ENCODE measurements at regions not wholly inside any gene's neighbourhood (a gene's known extent, or its start where the extent isn't known, plus 50 kb on each side); places are given as distances from the start of the nearest gene placed in this dataset.

GRCh38 chr5:87608385-87608784, 195.7 kb upstream of the CCNH start:
- ATAC-seq (replicated peaks in 1 of 4) = no peak

GRCh38 chr5:87605663-87606062, 192.9 kb upstream of the CCNH start:
- WGBS (ENCODE audit: insufficient coverage) = 60% methylated on average over 1 of the region's 2 CpGs

More at GRCh38 chr5:87608385-87608784, 195.7 kb upstream of the CCNH start:
- no peak overlapping the region for H3K27ac ChIP-seq (ENCODE audit: low read length)
- H3K36me3 ChIP-seq (ENCODE audit: control insufficient read depth in 2 of 2, extremely low read depth in 1 of 2, insufficient read depth in 1 of 2, low read length in 1 of 2) = no peaks in the 10 kb centered on the region
- POLR2A ChIA-PET = no interaction called here
- H3K9me3 ChIP-seq = no peaks in the 10 kb centered on the region
- CTCF ChIA-PET = no interaction called here
- no peak overlapping the region for H3K4me3 ChIP-seq (ENCODE audit: control insufficient read depth in 1 of 2, extremely low read depth in 1 of 2, low read length in 1 of 2)
- Mint-ChIP-seq H3K27me3 (peaks cover 0 to 2% of the 10 kb centered on the region in 2 donors), H3K9me3 (peaks cover 0 to 13% (median 4%) of the 10 kb centered on the region in 3 donors), H3K27ac (no peak overlapping the region), H3K36me3 (no peaks in the 10 kb centered on the region), H3K4me3 (no peak overlapping the region), H3K4me1 (no peaks in the 10 kb centered on the region)
- DNase-seq = no peak
- no peaks in the 10 kb centered on the region for H3K4me1 ChIP-seq (ENCODE audit: control insufficient read depth in 1 of 2, extremely low read depth in 1 of 2, insufficient read depth in 2 of 2, low read length in 2 of 2)
- H3K27me3 ChIP-seq (replicated peaks in 1 of 2; ENCODE audit: control insufficient read depth in 2 of 2, extremely low read depth in 1 of 2, insufficient read depth in 2 of 2, low read length in 1 of 2) = no peaks in the 10 kb centered on the region
- WGBS (ENCODE audit: insufficient coverage) = no CpG with 5 or more reads among the region's 1 CpG

GRCh38 chr5:87599778-87600177, 187.0 kb upstream of the CCNH start:
- Mint-ChIP-seq H3K4me1 (no peaks in the 10 kb centered on the region), H3K27ac (no peak overlapping the region), H3K36me3 (no peaks in the 10 kb centered on the region), H3K4me3 (no peak overlapping the region), H3K27me3 (peaks cover 0 to 2% of the 10 kb centered on the region in 2 donors), H3K9me3 (peaks cover 2 to 18% (median 14%) of the 10 kb centered on the region in 3 donors)
- no CpG with 5 or more reads among the region's 2 CpGs for WGBS (ENCODE audit: insufficient coverage)
- ChIA-PET CTCF (no interaction called here), POLR2A (no interaction called here)
- DNase-seq (no peak), ATAC-seq (replicated peaks in 1 of 4) (no peak)
- Histone ChIP-seq H3K27me3 (replicated peaks in 1 of 2; ENCODE audit: control insufficient read depth in 2 of 2, extremely low read depth in 1 of 2, insufficient read depth in 2 of 2, low read length in 1 of 2) (peaks cover 0 to 5% of the 10 kb centered on the region in 2 experiments), H3K9me3 (no peaks in the 10 kb centered on the region), H3K4me1 (ENCODE audit: control insufficient read depth in 1 of 2, extremely low read depth in 1 of 2, insufficient read depth in 2 of 2, low read length in 2 of 2) (no peaks in the 10 kb centered on the region), H3K27ac (ENCODE audit: low read length) (no peak overlapping the region), H3K36me3 (ENCODE audit: control insufficient read depth in 2 of 2, extremely low read depth in 1 of 2, insufficient read depth in 1 of 2, low read length in 1 of 2) (no peaks in the 10 kb centered on the region), H3K4me3 (ENCODE audit: control insufficient read depth in 1 of 2, extremely low read depth in 1 of 2, low read length in 1 of 2) (no peak overlapping the region)

More at GRCh38 chr5:87605663-87606062, 192.9 kb upstream of the CCNH start:
- Mint-ChIP-seq H3K9me3 (peaks cover 0 to 18% (median 4%) of the 10 kb centered on the region in 3 donors), H3K4me3 (no peak overlapping the region), H3K27ac (no peak overlapping the region), H3K27me3 (peaks cover 0 to 2% of the 10 kb centered on the region in 2 donors), H3K36me3 (no peaks in the 10 kb centered on the region), H3K4me1 (no peaks in the 10 kb centered on the region)
- POLR2A ChIA-PET = no interaction called here
- Histone ChIP-seq H3K4me1 (ENCODE audit: control insufficient read depth in 1 of 2, extremely low read depth in 1 of 2, insufficient read depth in 2 of 2, low read length in 2 of 2) (no peaks in the 10 kb centered on the region), H3K36me3 (ENCODE audit: control insufficient read depth in 2 of 2, extremely low read depth in 1 of 2, insufficient read depth in 1 of 2, low read length in 1 of 2) (no peaks in the 10 kb centered on the region), H3K4me3 (ENCODE audit: control insufficient read depth in 1 of 2, extremely low read depth in 1 of 2, low read length in 1 of 2) (no peak overlapping the region), H3K27me3 (replicated peaks in 1 of 2; ENCODE audit: control insufficient read depth in 2 of 2, extremely low read depth in 1 of 2, insufficient read depth in 2 of 2, low read length in 1 of 2) (peaks cover 0 to 5% of the 10 kb centered on the region in 2 experiments), H3K27ac (ENCODE audit: low read length) (no peak overlapping the region), H3K9me3 (no peaks in the 10 kb centered on the region)
- CTCF ChIA-PET = no interaction called here
- DNase-seq = no peak
- ATAC-seq (replicated peaks in 1 of 4) = no peak

- CTCF ChIA-PET = interaction anchor here in 1 of 2 donors (0.8 kb wide), 1 partner anchor 1167 kb away, joined by 3 read pairs; no protein-coding TSS in a partner anchor
- Mint-ChIP-seq H3K4me3 (no peak overlapping the region), H3K36me3 (no peaks in the 10 kb centered on the region), H3K9me3 (peaks cover 2 to 21% (median 5%) of the 10 kb centered on the region in 3 donors), H3K4me1 (no peaks in the 10 kb centered on the region), H3K27me3 (peaks cover 0 to 2% of the 10 kb centered on the region in 2 donors), H3K27ac (no peak overlapping the region)
- Histone ChIP-seq H3K4me1 (ENCODE audit: control insufficient read depth in 1 of 2, extremely low read depth in 1 of 2, insufficient read depth in 2 of 2, low read length in 2 of 2) (no peaks in the 10 kb centered on the region), H3K36me3 (ENCODE audit: control insufficient read depth in 2 of 2, extremely low read depth in 1 of 2, insufficient read depth in 1 of 2, low read length in 1 of 2) (no peaks in the 10 kb centered on the region), H3K4me3 (ENCODE audit: control insufficient read depth in 1 of 2, extremely low read depth in 1 of 2, low read length in 1 of 2) (no peak overlapping the region), H3K27ac (ENCODE audit: low read length) (no peak overlapping the region), H3K27me3 (replicated peaks in 1 of 2; ENCODE audit: control insufficient read depth in 2 of 2, extremely low read depth in 1 of 2, insufficient read depth in 2 of 2, low read length in 1 of 2) (peaks cover 0 to 5% of the 10 kb centered on the region in 2 experiments), H3K9me3 (no peaks in the 10 kb centered on the region)
- no peak for ATAC-seq (replicated peaks in 1 of 4)
- 83% methylated on average over 1 of the region's 1 CpG for WGBS (ENCODE audit: insufficient coverage)
- POLR2A ChIA-PET = no interaction called here
- DNase-seq = no peak
Measured at GRCh38 chr5:87598460-87598859, 185.7 kb upstream of the CCNH start.

GRCh38 chr5:87594566-87594965, 181.8 kb upstream of the CCNH start:
- H3K4me1 Mint-ChIP-seq = no peaks in the 10 kb centered on the region
- Histone ChIP-seq H3K4me1 (ENCODE audit: control insufficient read depth in 1 of 2, extremely low read depth in 1 of 2, insufficient read depth in 2 of 2, low read length in 2 of 2) (no peaks in the 10 kb centered on the region), H3K36me3 (ENCODE audit: control insufficient read depth in 2 of 2, extremely low read depth in 1 of 2, insufficient read depth in 1 of 2, low read length in 1 of 2) (no peaks in the 10 kb centered on the region), H3K4me3 (ENCODE audit: control insufficient read depth in 1 of 2, extremely low read depth in 1 of 2, low read length in 1 of 2) (no peak overlapping the region), H3K9me3 (no peaks in the 10 kb centered on the region), H3K27ac (ENCODE audit: low read length) (no peak overlapping the region), H3K27me3 (replicated peaks in 1 of 2; ENCODE audit: control insufficient read depth in 2 of 2, extremely low read depth in 1 of 2, insufficient read depth in 2 of 2, low read length in 1 of 2) (no peaks in the 10 kb centered on the region)
- ChIA-PET POLR2A (no interaction called here), CTCF (no interaction called here)
- H3K36me3 Mint-ChIP-seq = no peaks in the 10 kb centered on the region
- ATAC-seq (replicated peaks in 1 of 4) (no peak), DNase-seq (no peak)
- WGBS (ENCODE audit: insufficient coverage) = no CpG with 5 or more reads among the region's 1 CpG
- peaks cover 0 to 3% of the 10 kb centered on the region in 2 donors for H3K27me3 Mint-ChIP-seq
- peaks cover 0 to 13% (median 0%) of the 10 kb centered on the region in 3 donors for H3K9me3 Mint-ChIP-seq
- no peak overlapping the region for H3K4me3 Mint-ChIP-seq
- H3K27ac Mint-ChIP-seq = no peak overlapping the region

GRCh38 chr5:87589587-87589986, 176.9 kb upstream of the CCNH start:
- Histone ChIP-seq H3K36me3 (ENCODE audit: control insufficient read depth in 2 of 2, extremely low read depth in 1 of 2, insufficient read depth in 1 of 2, low read length in 1 of 2) (no peaks in the 10 kb centered on the region), H3K4me3 (ENCODE audit: control insufficient read depth in 1 of 2, extremely low read depth in 1 of 2, low read length in 1 of 2) (no peak overlapping the region), H3K9me3 (no peaks in the 10 kb centered on the region), H3K4me1 (ENCODE audit: control insufficient read depth in 1 of 2, extremely low read depth in 1 of 2, insufficient read depth in 2 of 2, low read length in 2 of 2) (no peaks in the 10 kb centered on the region), H3K27ac (ENCODE audit: low read length) (no peak overlapping the region), H3K27me3 (replicated peaks in 1 of 2; ENCODE audit: control insufficient read depth in 2 of 2, extremely low read depth in 1 of 2, insufficient read depth in 2 of 2, low read length in 1 of 2) (no peaks in the 10 kb centered on the region)
- no CpG with 5 or more reads among the region's 2 CpGs for WGBS (ENCODE audit: insufficient coverage)
- Mint-ChIP-seq H3K4me1 (no peaks in the 10 kb centered on the region), H3K27ac (no peak overlapping the region), H3K4me3 (no peak overlapping the region), H3K36me3 (no peaks in the 10 kb centered on the region), H3K27me3 (peaks cover 0 to 3% of the 10 kb centered on the region in 2 donors), H3K9me3 (peaks cover 0 to 1% (median 0%) of the 10 kb centered on the region in 3 donors)
- CTCF ChIA-PET = no interaction called here
- DNase-seq (no peak), ATAC-seq (replicated peaks in 1 of 4) (no peak)
- POLR2A ChIA-PET = no interaction called here

- H3K36me3 Mint-ChIP-seq = no peaks in the 10 kb centered on the region
- WGBS (ENCODE audit: insufficient coverage) = no CpG with 5 or more reads among the region's 4 CpGs
- H3K27ac Mint-ChIP-seq = no peak overlapping the region
- H3K27ac ChIP-seq (ENCODE audit: low read length) = no peak overlapping the region
- ChIA-PET CTCF (no interaction called here), POLR2A (no interaction called here)
- H3K4me3 Mint-ChIP-seq = no peak overlapping the region
- H3K27me3 Mint-ChIP-seq = peaks cover 0 to 3% of the 10 kb centered on the region in 2 donors
- H3K9me3 ChIP-seq = no peaks in the 10 kb centered on the region
- DNase-seq (no peak), ATAC-seq (replicated peaks in 1 of 4) (no peak)
- H3K9me3 Mint-ChIP-seq = peaks cover 3 to 4% (median 4%) of the 10 kb centered on the region in 3 donors
- no peak overlapping the region for H3K4me3 ChIP-seq (ENCODE audit: control insufficient read depth in 1 of 2, extremely low read depth in 1 of 2, low read length in 1 of 2)
- no peaks in the 10 kb centered on the region for H3K4me1 Mint-ChIP-seq
- H3K36me3 ChIP-seq (ENCODE audit: control insufficient read depth in 2 of 2, extremely low read depth in 1 of 2, insufficient read depth in 1 of 2, low read length in 1 of 2) = no peaks in the 10 kb centered on the region
- H3K4me1 ChIP-seq (ENCODE audit: control insufficient read depth in 1 of 2, extremely low read depth in 1 of 2, insufficient read depth in 2 of 2, low read length in 2 of 2) = no peaks in the 10 kb centered on the region
- no peaks in the 10 kb centered on the region for H3K27me3 ChIP-seq (replicated peaks in 1 of 2; ENCODE audit: control insufficient read depth in 2 of 2, extremely low read depth in 1 of 2, insufficient read depth in 2 of 2, low read length in 1 of 2)
Measured at GRCh38 chr5:87588316-87588715, 175.6 kb upstream of the CCNH start.
